Ishikawa (cell line): ENCODE measurements at regions not wholly inside any gene's neighbourhood (a gene's known extent, or its start where the extent isn't known, plus 50 kb on each side); places are given as distances from the start of the nearest gene placed in this dataset.

ENCODE experiments used
- CEBPB ChIP-seq: IDR thresholded peaks from 2 replicates; pipeline ENCODE4 v1.6.1; 2012
- CREB1 ChIP-seq: IDR thresholded peaks from 2 replicates; pipeline ENCODE4 v1.6.1; 2012; ENCODE audit warnings: low read depth
- EGR1 ChIP-seq: IDR thresholded peaks from 2 replicates; pipeline ENCODE4 v1.6.1; 2012
- EP300 ChIP-seq: IDR thresholded peaks from 2 replicates; pipeline ENCODE4 v1.6.1; 2012; ENCODE audit warnings: borderline replicate concordance
- FOXM1 ChIP-seq: IDR thresholded peaks from 2 replicates; pipeline ENCODE4 v1.6.1; 2012; ENCODE audit warnings: low read depth, borderline replicate concordance
- NFIC ChIP-seq: IDR thresholded peaks from 2 replicates; pipeline ENCODE4 v1.6.1; 2012
- RAD21 ChIP-seq: IDR thresholded peaks from 2 replicates; pipeline ENCODE4 v1.6.1; 2012; ENCODE audit warnings: low read depth
- TAF1 ChIP-seq: IDR thresholded peaks from 2 replicates; pipeline ENCODE4 v1.6.1; 2012; ENCODE audit warnings: low read depth, mild to moderate bottlenecking
- TCF12 ChIP-seq: IDR thresholded peaks from 2 replicates; pipeline ENCODE4 v1.6.1; 2012; ENCODE audit warnings: low read depth
- TEAD4 ChIP-seq: IDR thresholded peaks from 2 replicates; pipeline ENCODE4 v1.6.1; 2012
- YY1 ChIP-seq: IDR thresholded peaks from 2 replicates; pipeline ENCODE4 v1.6.1; 2012; ENCODE audit warnings: low read depth
- ZBTB7A ChIP-seq: IDR thresholded peaks from 2 replicates; pipeline ENCODE4 v1.6.1; 2012; ENCODE audit warnings: low read depth
- TF ChIP-seq, protein P1 (sequence below): IDR thresholded peaks from 2 replicates; pipeline ENCODE4 v1.6.1; 2012
- TF ChIP-seq, protein P2 (sequence below): IDR thresholded peaks from 2 replicates; pipeline ENCODE4 v1.6.1; 2012
- TF ChIP-seq, protein P3 (sequence below): IDR thresholded peaks from 2 replicates; pipeline ENCODE4 v1.6.1; 2012; ENCODE audit warnings: low read depth, mild to moderate bottlenecking

DNA sequence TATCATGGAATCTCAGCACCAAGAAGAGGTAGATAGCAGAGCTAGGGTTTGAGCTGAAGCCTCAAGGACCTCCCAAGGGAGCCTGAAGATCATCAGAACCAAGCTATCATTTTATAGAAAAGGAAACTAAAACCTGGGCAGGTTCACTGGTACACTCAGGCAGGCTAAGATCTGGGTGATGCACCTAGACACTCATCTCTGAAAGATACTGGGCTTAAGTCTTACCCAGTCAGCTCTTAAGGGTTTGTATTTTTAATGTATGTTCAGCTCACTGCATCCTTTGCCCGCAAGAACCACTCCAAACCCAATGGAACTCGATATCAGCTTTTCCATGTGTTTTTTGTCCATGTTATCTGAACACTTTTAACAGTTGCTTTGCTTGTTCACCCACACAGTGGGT is 78.0 kb upstream of the SLC22A16 start:
- no peak for TF ChIP-seq NFIC
- TF ChIP-seq TCF12: no peak

DNA sequence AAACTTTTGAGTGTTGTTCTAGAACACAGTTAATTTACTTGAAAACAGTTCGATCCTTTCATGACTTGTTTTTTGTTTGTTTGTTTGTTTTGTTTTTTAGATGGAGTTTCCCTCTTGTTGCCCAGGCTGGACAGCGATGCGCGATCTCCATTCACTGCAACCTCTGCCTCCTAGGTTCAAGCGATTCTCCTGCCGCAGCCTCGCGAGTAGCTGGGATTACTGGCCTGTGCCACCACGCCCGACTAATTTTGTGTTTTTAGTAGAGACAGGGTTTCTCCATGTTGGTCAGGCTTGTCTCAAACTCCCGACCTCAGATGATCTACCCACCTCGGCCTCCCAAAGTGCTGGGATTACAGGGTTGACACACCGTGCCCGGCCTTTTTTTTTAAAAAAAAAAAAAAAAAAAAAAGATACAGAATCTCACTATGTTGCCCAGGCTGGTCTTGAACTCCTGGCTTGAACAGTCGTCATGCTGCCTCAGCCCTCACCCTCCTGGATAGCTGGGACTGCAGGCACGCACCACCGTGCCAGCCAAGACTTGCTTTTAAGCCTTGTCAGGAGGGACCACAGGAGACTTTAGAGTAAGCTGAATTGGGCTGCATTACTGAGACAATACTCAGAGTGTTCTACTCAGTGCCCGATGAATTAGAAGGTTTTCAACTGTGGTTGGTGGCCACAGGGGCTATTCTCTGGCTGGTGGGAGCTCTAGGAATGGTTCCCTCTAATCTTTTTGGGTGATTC is 76.7 kb upstream of the SLC22A16 start:
- TF ChIP-seq TCF12 (no peak), ZBTB7A (no peak), FOXM1 (no peak), EGR1 (no peak), RAD21 (no peak), YY1 (no peak), TEAD4 (no peak), NFIC (no peak), TAF1 (no peak)
- TF ChIP-seq, protein P1, sequence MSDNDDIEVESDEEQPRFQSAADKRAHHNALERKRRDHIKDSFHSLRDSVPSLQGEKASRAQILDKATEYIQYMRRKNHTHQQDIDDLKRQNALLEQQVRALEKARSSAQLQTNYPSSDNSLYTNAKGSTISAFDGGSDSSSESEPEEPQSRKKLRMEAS: no peak
- TF ChIP-seq, protein P2, sequence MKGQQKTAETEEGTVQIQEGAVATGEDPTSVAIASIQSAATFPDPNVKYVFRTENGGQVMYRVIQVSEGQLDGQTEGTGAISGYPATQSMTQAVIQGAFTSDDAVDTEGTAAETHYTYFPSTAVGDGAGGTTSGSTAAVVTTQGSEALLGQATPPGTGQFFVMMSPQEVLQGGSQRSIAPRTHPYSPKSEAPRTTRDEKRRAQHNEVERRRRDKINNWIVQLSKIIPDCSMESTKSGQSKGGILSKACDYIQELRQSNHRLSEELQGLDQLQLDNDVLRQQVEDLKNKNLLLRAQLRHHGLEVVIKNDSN: no peak

DNA sequence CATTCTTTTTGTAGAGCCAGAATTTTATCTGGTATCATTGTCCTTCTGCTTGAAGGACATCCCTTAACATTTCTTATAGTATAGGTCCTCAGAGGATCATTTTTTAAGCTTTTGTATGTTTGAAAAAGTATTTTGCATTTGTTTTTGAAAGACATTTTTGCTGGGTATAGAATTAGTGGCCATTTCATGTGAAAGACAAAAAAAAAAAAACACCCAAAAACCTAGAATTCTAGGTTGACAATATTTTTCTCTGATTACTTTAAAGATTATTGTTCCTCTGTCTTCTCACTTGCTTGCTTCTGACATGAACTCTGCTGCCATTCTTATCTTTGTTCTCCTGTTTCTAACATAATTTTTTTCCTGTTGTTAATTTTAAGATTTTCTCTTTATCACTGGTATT is 75.7 kb upstream of the SLC22A16 start:
- TF ChIP-seq TCF12: no peak
- no peak for TF ChIP-seq EP300
- no peak for TF ChIP-seq FOXM1
- TF ChIP-seq TEAD4: no peak
- no peak for TF ChIP-seq CEBPB
- TF ChIP-seq TAF1: no peak
- no peak for TF ChIP-seq ZBTB7A
- TF ChIP-seq NFIC: no peak
- TF ChIP-seq RAD21: no peak
- TF ChIP-seq EGR1: no peak
- TF ChIP-seq, protein P2: no peak
- TF ChIP-seq, protein P3, sequence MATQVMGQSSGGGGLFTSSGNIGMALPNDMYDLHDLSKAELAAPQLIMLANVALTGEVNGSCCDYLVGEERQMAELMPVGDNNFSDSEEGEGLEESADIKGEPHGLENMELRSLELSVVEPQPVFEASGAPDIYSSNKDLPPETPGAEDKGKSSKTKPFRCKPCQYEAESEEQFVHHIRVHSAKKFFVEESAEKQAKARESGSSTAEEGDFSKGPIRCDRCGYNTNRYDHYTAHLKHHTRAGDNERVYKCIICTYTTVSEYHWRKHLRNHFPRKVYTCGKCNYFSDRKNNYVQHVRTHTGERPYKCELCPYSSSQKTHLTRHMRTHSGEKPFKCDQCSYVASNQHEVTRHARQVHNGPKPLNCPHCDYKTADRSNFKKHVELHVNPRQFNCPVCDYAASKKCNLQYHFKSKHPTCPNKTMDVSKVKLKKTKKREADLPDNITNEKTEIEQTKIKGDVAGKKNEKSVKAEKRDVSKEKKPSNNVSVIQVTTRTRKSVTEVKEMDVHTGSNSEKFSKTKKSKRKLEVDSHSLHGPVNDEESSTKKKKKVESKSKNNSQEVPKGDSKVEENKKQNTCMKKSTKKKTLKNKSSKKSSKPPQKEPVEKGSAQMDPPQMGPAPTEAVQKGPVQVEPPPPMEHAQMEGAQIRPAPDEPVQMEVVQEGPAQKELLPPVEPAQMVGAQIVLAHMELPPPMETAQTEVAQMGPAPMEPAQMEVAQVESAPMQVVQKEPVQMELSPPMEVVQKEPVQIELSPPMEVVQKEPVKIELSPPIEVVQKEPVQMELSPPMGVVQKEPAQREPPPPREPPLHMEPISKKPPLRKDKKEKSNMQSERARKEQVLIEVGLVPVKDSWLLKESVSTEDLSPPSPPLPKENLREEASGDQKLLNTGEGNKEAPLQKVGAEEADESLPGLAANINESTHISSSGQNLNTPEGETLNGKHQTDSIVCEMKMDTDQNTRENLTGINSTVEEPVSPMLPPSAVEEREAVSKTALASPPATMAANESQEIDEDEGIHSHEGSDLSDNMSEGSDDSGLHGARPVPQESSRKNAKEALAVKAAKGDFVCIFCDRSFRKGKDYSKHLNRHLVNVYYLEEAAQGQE: no peak
- TF ChIP-seq, protein P1: no peak
- TF ChIP-seq YY1: no peak
- TF ChIP-seq CREB1: no peak

DNA sequence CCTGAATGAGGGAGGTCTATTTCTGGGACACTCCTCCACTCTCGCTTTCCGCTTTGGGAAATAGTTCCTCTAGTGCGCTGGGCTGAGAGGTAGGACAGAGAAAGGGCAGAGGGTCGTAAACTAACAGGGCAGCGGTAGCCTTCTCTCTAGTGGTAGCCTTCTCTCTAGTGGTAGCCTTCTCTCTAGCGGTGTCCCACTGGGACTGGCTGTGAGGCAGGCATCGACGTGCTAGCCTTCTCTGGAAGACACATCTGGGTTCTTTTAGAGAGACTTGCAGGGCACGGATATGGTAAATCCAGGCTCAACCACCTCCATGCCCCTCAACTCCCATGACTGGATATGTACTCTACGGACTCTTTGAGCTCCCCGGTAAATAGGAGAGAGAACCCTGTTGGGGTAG is 74.7 kb upstream of the SLC22A16 start:
- TF ChIP-seq RAD21: no peak

DNA sequence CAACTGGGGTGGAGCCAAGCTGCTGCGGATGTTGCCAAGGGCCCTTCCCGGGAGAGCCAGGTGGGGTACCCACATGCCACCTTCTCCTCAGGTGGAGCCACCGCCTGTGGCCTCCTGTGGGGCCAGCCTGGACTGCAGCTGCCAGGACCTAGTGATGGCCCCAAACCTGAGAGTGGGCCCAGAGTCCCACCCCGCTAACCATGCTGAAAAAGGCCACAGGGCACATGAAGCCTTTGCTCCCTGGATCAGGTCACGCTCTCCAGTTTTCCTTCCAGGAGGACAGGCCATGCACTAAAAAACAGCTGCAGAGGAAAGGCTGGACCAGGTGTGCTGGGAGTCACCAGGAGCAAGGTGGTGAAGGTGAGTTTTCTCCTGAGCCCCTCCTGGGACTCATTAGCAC is 73.9 kb upstream of the SLC22A16 start:
- TF ChIP-seq, protein P2: no peak
- TF ChIP-seq TEAD4 (no peak), TCF12 (no peak)

DNA sequence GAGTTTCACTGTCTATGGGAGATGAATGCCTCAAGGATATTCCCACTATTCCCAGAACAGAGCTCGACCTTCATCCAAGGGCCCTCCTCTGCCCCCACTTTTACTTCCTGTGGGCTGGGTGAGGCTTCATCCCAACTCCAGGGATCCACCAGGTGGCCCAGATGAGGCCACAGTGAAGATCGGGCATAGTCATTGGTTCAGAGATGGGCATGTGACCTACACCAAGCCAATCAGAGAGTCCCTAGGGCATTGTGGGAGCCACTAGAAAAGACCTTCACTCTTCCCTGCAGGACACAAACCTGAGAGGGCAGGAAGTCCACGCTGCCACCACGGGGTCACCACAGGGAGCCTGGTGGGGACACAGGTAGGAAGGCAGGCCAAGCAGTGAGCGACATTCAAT is 72.9 kb upstream of the SLC22A16 start:
- TF ChIP-seq TCF12 (no peak), RAD21 (no peak)
- TF ChIP-seq, protein P2: peak; percentile 71

DNA sequence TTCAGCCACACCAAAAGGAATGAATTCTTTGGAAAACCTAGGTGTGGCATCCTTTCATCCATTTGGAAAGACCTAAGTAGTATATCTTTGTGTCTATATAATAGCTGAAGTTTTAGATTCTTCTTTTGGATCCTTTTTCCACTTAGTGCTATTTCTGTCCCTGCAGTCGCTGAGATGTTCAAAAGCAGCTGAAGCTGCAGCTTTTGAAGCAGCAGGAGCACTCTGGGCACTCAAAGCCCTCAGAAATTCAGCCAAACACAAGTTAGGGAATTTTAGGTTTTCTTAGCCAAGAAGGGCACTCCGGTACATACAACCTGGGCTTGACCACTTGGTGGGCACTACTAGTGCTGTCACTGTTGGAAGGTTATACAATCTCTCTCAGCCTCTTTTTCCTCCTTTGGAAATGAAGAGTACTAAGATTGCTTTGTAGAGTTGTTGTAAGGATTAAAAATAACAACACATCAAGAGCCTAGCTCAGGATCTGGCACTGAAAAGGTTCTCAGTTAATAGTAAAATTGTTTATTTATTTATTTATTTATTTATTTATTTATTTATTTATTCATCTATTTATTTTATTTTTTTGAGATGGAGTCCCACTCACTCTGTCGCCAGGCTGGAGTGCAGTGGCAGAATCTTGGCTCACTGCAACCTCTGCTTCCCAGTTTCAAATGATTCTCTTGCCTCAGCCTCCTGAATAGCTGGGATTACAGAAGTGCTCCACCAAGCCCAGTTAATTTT is 71.9 kb upstream of the SLC22A16 start:
- TF ChIP-seq CREB1: no peak
- TF ChIP-seq YY1: no peak
- TF ChIP-seq, protein P2: no peak
- no peak for TF ChIP-seq RAD21
- no peak for TF ChIP-seq FOXM1
- no peak for TF ChIP-seq TCF12
- TF ChIP-seq CEBPB: no peak
- TF ChIP-seq, protein P3: no peak
- TF ChIP-seq ZBTB7A: no peak
- no peak for TF ChIP-seq NFIC
- TF ChIP-seq, protein P1: no peak
- no peak for TF ChIP-seq TEAD4
- no peak for TF ChIP-seq EP300
- no peak for TF ChIP-seq TAF1
- TF ChIP-seq EGR1: no peak
